DMS153 treated with DMSO at 0.1 percent for 48 hours (cell line): ENCODE measurements at regions not wholly inside any gene's neighbourhood (a gene's known extent, or its start where the extent isn't known, plus 50 kb on each side); places are given as distances from the start of the nearest gene placed in this dataset.

Source experiments
- DNase-seq: peaks from one replicate; lab custom pipeline; 2025; ENCODE audit not compliant: unreplicated experiment; lab: John Stamatoyannopoulos, UW

- DNase-seq = no peak
Measured at GRCh38 chr4:30783751-30784150, 63.6 kb downstream of the PCDH7 start.

DNA sequence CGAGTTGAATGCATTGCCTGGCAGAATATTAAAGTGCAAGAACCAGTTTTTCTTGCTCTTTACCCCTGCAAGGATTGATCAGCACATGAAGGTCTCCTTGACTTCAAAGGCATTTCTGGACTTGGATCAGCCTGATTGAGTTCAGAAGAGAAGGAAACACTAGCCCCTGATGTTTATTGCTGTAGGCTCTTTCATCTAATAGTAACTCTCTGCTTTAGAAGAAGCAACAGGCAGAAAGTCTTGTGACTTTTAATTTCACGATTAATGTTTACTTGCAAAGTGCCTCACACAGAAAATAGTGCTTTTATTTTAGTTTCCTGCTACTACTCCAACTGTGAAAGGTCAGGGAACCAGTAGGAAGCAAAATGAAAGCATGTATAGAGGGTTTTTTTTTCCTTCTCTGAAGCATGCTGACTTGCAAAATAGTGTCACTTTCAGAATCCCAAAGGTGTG, 69.1 kb downstream of the PCDH7 start:
- DNase-seq = no peak

DNA sequence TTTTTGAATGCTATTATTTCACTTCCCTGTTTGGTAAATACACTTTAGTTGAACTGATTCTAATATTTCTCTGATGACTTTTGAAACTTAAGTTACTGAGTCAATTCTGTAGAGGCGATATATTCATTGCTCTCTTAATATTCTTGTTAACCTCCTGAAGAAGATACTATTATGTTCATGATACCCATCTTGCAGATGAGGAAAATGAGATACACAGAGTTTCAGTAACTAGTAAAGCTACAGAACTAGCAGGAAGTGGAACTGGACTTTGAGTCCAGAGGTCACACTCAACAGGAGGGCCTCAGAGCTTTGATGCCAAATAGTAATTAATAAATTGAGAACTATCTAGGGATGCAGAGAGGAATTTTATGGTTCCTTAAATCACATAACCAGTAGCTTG, 70.0 kb downstream of the PCDH7 start:
- no peak for DNase-seq

- DNase-seq = no peak
Measured at GRCh38 chr4:30790998-30791397, 70.8 kb downstream of the PCDH7 start.

- DNase-seq = no peak
Measured at GRCh38 chr4:30792601-30793000, 72.4 kb downstream of the PCDH7 start.

- no peak for DNase-seq
Measured at GRCh38 chr4:30801876-30802275, 81.7 kb downstream of the PCDH7 start.

- DNase-seq = no peak
Measured at GRCh38 chr4:30802622-30803323, 82.6 kb downstream of the PCDH7 start.

DNA sequence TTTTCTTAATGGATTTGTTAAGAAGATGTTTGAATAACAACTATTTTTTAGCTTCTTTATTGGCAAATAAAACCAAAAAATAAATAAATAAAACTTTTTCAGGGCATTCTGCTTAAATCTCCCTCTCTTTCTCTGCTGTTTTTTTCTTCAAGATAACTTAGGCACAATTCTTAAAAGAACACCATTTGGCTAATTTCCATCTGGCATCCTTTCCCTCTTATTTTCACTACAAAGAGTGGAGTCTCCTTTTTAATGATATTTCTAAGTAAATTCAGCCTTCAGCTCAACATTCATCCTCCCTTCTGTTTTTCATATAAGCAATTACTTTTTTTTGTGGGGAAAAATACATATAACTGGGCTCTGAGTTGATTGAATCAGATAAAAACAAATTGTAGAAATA, 88.1 kb downstream of the PCDH7 start:
- DNase-seq = no peak

- no peak for DNase-seq
Measured at GRCh38 chr4:30811296-30811695, 91.1 kb downstream of the PCDH7 start.

- no peak for DNase-seq
Measured at GRCh38 chr4:30815685-30816084, 95.5 kb downstream of the PCDH7 start.

- DNase-seq = no peak
Measured at GRCh38 chr4:30817447-30817846, 97.3 kb downstream of the PCDH7 start.

DNA sequence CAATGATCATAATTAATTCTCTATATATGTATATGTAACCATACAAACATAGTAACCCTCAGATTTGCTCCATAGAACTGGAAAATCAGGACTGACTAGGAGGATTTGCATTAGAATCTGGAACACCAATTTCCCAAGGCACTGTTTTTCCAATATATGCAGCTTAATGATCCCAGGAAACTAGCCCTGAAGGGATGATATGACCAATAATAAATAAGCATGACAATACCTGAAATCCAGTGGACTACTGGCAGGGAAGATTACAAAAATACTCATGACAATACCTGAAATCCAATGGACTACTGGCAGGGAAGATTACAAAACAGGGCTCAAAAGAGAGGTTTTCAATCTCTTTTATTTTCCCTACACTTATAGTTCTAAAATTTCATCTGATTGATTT, 98.4 kb downstream of the PCDH7 start:
- no peak for DNase-seq

DNA sequence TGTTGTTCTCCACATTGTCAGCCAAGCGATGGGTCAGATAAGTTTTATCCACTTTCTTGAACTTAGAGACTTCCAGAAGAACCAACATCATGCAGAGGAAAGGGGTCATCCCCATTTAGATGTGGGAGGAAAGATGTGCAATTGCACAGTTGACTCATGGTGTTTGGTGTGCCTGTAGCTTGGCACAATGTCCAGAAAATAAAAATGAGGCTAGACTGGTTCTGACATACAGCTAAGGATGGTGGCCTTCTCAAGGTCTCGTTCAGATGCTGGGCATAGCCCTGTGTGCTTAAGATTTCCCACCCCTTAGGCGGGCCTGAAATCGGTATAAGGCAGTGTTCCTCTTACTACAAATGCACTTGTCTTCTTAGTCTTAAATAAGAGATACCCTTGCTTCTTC, 101.1 kb downstream of the PCDH7 start:
- no peak for DNase-seq

GRCh38 chr4:30821859-30822612, 101.9 kb downstream of the PCDH7 start:
- DNase-seq = no peak

GRCh38 chr4:30822911-30823551, 102.9 kb downstream of the PCDH7 start:
- no peak for DNase-seq

- DNase-seq = no peak
Measured at GRCh38 chr4:30825008-30825770, 105.0 kb downstream of the PCDH7 start.

GRCh38 chr4:30828264-30828926, 108.2 kb downstream of the PCDH7 start:
- DNase-seq = no peak

DNA sequence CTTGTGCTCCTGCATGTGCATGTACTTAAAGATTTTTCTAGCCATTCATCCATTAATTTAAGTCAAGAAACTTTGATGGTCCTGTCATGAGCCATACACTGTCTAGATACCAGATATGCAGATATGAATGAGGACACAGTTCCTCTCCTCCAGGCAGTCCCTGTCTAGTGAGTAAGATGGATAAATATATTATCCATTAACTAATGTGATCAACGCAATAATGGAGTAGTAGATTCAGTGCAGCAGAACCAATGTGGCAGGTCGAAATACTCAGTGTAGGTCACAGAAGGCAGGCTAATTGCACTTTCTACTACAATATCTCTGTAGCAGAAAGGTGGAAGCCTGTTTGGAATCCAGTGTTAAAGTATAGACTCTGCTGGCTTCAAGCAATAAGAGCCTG, 112.5 kb downstream of the PCDH7 start:
- DNase-seq = no peak

GRCh38 chr4:30833206-30833605, 113.0 kb downstream of the PCDH7 start:
- no peak for DNase-seq

- DNase-seq = no peak
Measured at GRCh38 chr4:30835044-30835443, 114.9 kb downstream of the PCDH7 start.

- DNase-seq = no peak
Measured at GRCh38 chr4:30836231-30836630, 116.1 kb downstream of the PCDH7 start.
